Stimulated activated CD4-positive, alpha-beta T cell treated with anti-CD3 and anti-CD28 coated beads, Interleukin-4, amount 100 ng/mL, for 24 hours (primary cell): ENCODE measurements at regions not wholly inside any gene's neighbourhood (a gene's known extent, or its start where the extent isn't known, plus 50 kb on each side); places are given as distances from the start of the nearest gene placed in this dataset.

Experiments used
- DNase-seq: peaks from one replicate; pipeline ENCODE4 v3.0.0-alpha.2; 2020

- DNase-seq, result no peak
Measured at GRCh38 chr2:126990605-126991532, 92.2 kb downstream of the TEX51 start.

GRCh38 chr2:126994340-126994777 is 95.7 kb downstream of the TEX51 start:
- DNase-seq, result no peak

- no peak for DNase-seq
Measured at GRCh38 chr2:126995621-126996377, 97.1 kb downstream of the TEX51 start.

- no peak for DNase-seq
Measured at GRCh38 chr2:126996378-126996699, 97.6 kb downstream of the TEX51 start.
